ENCODE measurements at regions not wholly inside any gene's neighbourhood (a gene's known extent, or its start where the extent isn't known, plus 50 kb on each side); places are given as distances from the start of the nearest gene placed in this dataset.

GRCh38 chr7:46530081-46530750, 609.1 kb upstream of the IGFBP3 start:
- TF ChIP-seq REST (IDR thresholded peaks at IDR 0.05; ENCODE audit: unreplicated experiment) = no peak
- no peak for TF ChIP-seq CTCF (conservative IDR thresholded peaks at IDR 0.05; ENCODE audit: low read depth in 2 of 2)
- TF ChIP-seq STAT1 (IDR thresholded peaks at IDR 0.05; ENCODE audit: unreplicated experiment) = no peak
